ENCODE measurements at regions not wholly inside any gene's neighbourhood (a gene's known extent, or its start where the extent isn't known, plus 50 kb on each side); places are given as distances from the start of the nearest gene placed in this dataset.

DNA sequence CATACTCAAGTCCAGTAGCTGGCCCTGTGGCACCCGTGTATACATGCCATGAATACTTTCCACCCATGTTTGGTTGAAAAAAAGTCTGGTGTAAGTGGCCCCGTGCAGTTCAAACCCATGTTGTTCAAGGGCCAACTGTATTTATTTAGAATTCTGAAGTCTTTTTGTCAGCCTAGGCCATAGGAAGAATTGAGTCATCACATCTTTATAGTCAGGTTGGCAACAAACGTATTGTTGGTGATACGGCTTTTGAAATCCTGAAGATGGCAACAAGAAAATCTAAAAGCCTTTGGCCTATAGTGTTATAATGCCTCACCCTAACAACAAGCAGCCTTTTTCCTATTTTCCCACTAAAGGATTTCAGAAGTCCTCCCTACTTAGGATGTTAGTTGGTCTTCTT, 363.6 kb downstream of the PLPP3 start:
- TF ChIP-seq, protein P1, sequence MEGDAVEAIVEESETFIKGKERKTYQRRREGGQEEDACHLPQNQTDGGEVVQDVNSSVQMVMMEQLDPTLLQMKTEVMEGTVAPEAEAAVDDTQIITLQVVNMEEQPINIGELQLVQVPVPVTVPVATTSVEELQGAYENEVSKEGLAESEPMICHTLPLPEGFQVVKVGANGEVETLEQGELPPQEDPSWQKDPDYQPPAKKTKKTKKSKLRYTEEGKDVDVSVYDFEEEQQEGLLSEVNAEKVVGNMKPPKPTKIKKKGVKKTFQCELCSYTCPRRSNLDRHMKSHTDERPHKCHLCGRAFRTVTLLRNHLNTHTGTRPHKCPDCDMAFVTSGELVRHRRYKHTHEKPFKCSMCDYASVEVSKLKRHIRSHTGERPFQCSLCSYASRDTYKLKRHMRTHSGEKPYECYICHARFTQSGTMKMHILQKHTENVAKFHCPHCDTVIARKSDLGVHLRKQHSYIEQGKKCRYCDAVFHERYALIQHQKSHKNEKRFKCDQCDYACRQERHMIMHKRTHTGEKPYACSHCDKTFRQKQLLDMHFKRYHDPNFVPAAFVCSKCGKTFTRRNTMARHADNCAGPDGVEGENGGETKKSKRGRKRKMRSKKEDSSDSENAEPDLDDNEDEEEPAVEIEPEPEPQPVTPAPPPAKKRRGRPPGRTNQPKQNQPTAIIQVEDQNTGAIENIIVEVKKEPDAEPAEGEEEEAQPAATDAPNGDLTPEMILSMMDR (IDR thresholded peaks at IDR 0.05; ENCODE audit: low read depth, low read length, missing control alignments): no peak
- no peak for DNase-seq (ENCODE audit: low read depth)
- no peak overlapping the region for H3K4me3 ChIP-seq (ENCODE audit: low read depth, low read length)

DNA sequence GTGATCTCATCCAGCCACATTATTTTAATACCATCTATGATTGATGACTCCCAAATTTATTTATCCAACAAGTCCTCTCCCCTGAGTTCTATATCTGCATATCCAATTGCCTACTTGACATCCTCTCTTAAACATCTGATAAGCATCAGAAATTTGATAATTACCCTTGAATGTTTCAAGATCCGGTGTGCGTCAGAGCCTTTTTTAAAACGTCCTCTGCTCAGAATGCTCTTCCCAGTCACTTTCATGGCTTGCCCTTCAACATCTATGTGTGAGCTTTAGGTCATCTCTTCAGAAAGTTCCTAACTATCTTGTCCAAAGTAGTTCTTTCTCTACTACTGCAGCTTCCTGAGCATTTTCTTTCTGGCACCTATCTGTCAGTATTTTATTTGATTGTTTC, 364.3 kb downstream of the PLPP3 start:
- TF ChIP-seq, protein P1 (IDR thresholded peaks at IDR 0.05; ENCODE audit: low read depth, low read length, missing control alignments): no peak
- no peak overlapping the region for H3K4me3 ChIP-seq (ENCODE audit: low read depth, low read length)
- DNase-seq (ENCODE audit: low read depth): no peak

DNA sequence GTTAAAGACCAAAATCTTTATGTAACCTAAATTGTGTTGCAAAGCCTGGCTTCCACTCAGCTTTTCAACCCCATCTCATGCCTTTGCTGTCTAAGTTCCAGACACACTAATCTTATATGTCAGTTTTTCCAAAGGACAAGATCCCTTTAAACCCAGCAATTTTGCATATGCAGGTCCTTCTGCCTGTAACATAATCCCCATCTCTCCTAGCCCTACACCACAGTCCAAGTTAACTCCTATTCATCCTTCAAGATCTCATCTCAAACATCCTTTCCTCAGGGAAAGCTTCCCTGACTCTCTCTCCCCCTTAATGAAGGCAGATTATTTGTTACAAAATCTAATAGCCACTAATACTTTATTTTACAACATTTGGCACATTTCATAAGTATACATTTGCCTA, 366.3 kb downstream of the PLPP3 start:
- TF ChIP-seq, protein P1 (IDR thresholded peaks at IDR 0.05; ENCODE audit: low read depth, low read length, missing control alignments): no peak
- H3K4me3 ChIP-seq (ENCODE audit: low read depth, low read length): no peak overlapping the region
- no peak for DNase-seq (ENCODE audit: low read depth)

DNA sequence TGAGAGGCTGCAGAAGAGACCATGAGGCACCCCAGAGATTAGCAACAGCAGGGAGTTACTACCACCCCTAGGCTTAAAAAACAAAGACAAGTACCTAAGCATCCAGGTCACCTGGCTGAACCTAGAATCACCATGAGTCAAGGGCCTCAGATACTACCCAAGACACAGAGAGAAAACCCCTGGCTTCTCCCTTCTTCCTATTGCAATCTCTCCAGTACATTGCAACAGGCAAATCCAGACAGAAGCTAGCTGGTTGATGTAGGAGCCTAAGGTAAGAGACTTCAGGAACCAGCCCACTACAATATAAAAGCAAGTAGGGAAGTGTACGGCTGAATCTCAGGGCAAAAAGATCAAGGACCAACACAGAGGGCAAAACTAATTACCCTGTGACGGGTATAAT, 367.2 kb downstream of the PLPP3 start:
- TF ChIP-seq, protein P1 (IDR thresholded peaks at IDR 0.05; ENCODE audit: low read depth, low read length, missing control alignments): no peak
- DNase-seq (ENCODE audit: low read depth): no peak

DNA sequence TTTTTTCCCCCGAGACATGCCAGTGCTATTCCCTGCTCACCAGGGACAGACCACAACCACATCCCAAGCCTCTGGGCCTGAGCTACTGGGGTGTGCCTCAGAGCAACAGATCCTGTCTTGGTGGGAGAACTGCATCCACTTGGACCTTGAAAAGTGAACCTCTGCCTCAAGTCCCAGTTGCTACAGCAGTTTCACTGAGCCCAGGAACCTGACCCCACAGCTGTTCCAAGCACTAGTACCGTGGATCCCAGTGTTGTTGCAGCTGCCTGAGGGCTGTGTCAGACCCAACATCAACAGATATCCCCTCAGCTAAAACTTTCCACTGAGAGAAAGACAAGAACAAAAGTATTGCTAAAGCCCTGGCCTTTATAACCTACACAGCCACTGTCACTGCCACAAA, 373.0 kb downstream of the PLPP3 start:
- no peak for DNase-seq (ENCODE audit: low read depth)
- H3K4me3 ChIP-seq (ENCODE audit: low read depth, low read length): no peak overlapping the region
- TF ChIP-seq, protein P1 (IDR thresholded peaks at IDR 0.05; ENCODE audit: low read depth, low read length, missing control alignments): no peak

More for the DNA sequence above, 367.2 kb downstream of the PLPP3 start:
- H3K4me3 ChIP-seq (ENCODE audit: low read depth, low read length): no peak overlapping the region

DNA sequence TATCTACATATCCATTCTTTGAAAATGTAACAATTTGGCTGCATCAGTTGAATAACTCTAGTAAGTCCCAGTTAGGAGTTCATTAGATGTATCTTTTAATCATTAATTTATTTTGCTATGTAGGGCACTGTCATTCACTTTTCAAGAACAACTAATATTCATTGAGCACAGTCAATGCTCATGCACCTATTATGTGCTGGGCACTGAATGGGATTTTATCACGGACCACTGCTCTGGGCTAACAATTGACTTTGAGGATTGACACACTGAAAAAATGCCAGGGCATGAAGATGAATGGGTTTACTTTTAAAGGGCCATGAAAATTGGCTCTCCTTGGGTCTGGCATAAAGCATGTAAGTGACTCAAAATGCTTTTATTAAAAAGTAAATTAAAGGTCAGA, 375.2 kb downstream of the PLPP3 start:
- DNase-seq (ENCODE audit: low read depth): no peak
- H3K4me3 ChIP-seq (ENCODE audit: low read depth, low read length): no peak overlapping the region
- TF ChIP-seq, protein P1 (IDR thresholded peaks at IDR 0.05; ENCODE audit: low read depth, low read length, missing control alignments): no peak

DNA sequence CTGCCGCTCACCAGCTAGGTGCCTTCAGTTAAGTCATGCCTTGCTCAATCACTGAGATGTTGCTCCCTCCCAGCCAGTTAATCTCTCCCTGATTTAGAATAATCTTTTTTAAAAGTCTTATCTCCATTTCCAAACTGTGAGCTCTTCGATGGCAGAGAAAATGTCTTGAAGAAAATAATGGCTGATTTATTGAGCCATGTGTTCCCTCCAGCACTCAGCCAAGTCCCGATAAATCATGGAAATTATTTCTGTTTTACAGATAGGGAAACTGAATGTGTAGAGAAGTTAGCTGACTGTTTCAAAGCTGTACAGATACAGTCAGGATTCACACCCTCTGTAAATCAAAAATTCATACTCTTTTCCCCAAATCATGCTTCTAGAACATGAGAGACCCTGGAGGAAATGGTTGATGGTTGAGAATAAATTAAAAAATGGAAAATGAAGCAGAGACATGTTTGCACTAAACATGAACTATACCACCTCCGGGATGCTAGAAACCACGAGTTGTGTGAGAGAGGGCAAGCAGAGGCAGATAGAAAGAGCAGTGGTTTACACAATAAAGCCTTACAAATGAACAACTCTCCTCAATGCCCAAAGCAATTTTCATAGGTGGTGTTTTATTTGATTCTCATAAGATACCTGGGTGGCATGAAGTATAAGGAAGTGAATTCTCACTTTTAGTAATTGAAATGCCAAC, 376.4 kb downstream of the PLPP3 start:
- H3K4me3 ChIP-seq (ENCODE audit: low read depth, low read length): no peak overlapping the region
- DNase-seq (ENCODE audit: low read depth): no peak
- TF ChIP-seq, protein P1 (IDR thresholded peaks at IDR 0.05; ENCODE audit: low read depth, low read length, missing control alignments): no peak

Measured in GM12864 (cell line).